Fibroblast of mammary gland (primary cell): ENCODE measurements at regions not wholly inside any gene's neighbourhood (a gene's known extent, or its start where the extent isn't known, plus 50 kb on each side); places are given as distances from the start of the nearest gene placed in this dataset.

Experiments used
- DNase-seq: peaks from one replicate; pipeline ENCODE4 v3.0.0-alpha.2; 2010; ENCODE audit warnings: low read depth
- H3K4me3 ChIP-seq: 2 replicates; pipeline ENCODE4 v1.5.1; 2011; ENCODE audit warnings: low read depth, mild to moderate bottlenecking, low read length, moderate library complexity; ENCODE audit not compliant: control insufficient read depth
- TF ChIP-seq, protein P1 (sequence below): conservative IDR thresholded peaks from 2 replicates; pipeline ENCODE4 v1.5.1; 2011; ENCODE audit warnings: low read depth, low read length, inconsistent platforms; ENCODE audit not compliant: control insufficient read depth, insufficient read depth

DNA sequence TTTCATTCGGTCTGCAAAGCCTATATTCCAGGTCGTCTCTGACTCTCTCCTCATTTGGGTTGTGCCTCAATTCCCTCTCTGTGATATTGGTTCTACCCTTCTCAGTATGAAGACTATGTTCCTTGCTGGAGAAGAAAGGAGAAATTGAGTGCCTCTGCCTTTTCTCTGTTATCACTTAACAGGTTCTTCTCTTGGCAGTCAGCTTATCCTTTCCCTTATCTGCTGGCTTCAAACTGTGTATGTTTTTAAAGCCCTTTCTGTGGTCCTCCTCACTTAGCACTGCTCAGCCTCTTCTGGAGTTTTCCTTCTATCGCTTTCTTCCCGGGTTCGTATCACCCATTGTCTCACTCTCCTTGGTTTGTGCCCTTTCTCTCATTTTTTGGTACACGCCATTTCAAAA is 65.3 kb upstream of the FSTL1 start:
- TF ChIP-seq, protein P1, sequence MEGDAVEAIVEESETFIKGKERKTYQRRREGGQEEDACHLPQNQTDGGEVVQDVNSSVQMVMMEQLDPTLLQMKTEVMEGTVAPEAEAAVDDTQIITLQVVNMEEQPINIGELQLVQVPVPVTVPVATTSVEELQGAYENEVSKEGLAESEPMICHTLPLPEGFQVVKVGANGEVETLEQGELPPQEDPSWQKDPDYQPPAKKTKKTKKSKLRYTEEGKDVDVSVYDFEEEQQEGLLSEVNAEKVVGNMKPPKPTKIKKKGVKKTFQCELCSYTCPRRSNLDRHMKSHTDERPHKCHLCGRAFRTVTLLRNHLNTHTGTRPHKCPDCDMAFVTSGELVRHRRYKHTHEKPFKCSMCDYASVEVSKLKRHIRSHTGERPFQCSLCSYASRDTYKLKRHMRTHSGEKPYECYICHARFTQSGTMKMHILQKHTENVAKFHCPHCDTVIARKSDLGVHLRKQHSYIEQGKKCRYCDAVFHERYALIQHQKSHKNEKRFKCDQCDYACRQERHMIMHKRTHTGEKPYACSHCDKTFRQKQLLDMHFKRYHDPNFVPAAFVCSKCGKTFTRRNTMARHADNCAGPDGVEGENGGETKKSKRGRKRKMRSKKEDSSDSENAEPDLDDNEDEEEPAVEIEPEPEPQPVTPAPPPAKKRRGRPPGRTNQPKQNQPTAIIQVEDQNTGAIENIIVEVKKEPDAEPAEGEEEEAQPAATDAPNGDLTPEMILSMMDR, result no peak
- no peak for DNase-seq
- H3K4me3 ChIP-seq, result no peak overlapping the region

DNA sequence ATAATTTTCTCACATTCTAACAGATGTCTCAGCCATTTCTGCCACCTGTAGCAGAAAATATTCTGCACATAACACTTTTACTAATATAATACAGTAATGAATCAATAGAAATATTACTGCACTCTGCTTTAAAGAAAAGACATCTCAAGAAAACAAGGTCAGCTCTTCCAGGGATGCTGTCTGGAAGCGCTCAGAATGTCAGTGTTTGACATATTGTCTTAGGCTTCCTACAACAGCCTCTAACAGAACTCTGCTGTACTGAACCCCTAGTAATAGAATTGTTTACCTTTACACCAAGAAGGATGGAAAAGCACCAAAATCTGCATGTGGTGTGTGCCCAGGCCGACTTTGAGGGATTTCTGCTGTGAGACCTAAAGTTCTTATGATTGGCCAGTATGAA is 61.9 kb upstream of the FSTL1 start:
- TF ChIP-seq, protein P1, result no peak
- no peak overlapping the region for H3K4me3 ChIP-seq
- DNase-seq, result no peak

GRCh38 chr3:120506828-120507774 is 56.3 kb upstream of the FSTL1 start:
- no peak overlapping the region for H3K4me3 ChIP-seq
- TF ChIP-seq, protein P1, result peak; percentile 88
- DNase-seq, result peak; percentile 87

GRCh38 chr3:120506076-120506827 is 55.5 kb upstream of the FSTL1 start:
- peak; percentile 66 for DNase-seq

DNA sequence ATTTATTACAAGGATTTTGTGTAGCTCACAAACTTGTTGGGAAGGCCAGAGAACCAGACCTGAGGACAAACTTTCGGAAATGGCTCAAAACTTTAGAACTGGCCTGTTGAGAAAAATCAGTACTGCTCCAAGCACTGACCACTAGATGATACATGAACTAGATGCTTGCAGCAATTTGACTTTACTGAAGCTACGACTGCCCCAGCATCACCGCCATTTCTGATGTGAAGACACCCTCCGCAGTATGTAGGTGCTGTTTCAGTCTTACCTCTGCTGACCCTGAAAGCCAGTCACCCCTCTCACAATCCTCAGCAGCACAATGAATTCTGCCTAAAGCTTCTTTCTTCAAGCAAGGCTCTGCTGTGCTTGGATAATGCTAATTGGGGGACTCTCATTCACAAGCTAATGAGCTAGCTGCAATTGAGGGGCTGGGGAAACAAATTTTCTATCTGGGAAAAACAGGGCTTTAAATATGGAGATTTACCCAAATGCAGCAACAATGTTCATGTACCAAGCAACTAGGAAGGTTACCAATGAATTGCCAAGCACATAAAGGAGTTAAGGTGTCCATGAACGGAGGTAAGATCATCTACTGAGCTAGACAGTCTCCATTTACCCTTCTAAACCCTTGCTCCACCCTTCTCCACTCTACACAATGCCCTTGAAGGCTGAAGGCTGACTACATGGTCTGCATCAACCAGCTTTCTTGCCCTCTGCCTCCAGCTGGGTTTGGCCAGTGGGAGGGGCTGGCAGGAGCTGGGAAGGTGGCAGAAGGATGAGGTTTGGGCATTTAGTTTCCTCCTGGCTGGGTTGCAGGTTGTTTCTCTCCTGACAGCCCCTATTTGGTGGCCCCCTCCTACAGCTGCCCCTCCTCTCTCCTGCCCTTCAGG is 53.2 kb upstream of the FSTL1 start:
- H3K4me3 ChIP-seq, result no peak overlapping the region
- DNase-seq, result no peak
- TF ChIP-seq, protein P1, result no peak

More at GRCh38 chr3:120506076-120506827, 55.5 kb upstream of the FSTL1 start:
- H3K4me3 ChIP-seq, result no peak overlapping the region
- TF ChIP-seq, protein P1, result no peak

GRCh38 chr3:120502116-120502515 is 51.3 kb upstream of the FSTL1 start:
- no peak overlapping the region for H3K4me3 ChIP-seq
- TF ChIP-seq, protein P1, result no peak
- no peak for DNase-seq
